GM18508 (cell line): ENCODE measurements at regions not wholly inside any gene's neighbourhood (a gene's known extent, or its start where the extent isn't known, plus 50 kb on each side); places are given as distances from the start of the nearest gene placed in this dataset.
A peak's percentile ranks its signal among the peaks of the same experiment; 100 is the strongest.
"Not testable (repeated sequence)": the region's sequence is repeated elsewhere in the genome, so short reads cannot be mapped to it uniquely, and the experiment has no call there.

Experiments used
- ATAC-seq: cut with Tn5 transposase; IDR thresholded peaks from one replicate; pipeline ENCODE4 v1.9.1; 2021; ENCODE audit warnings: moderate number of reproducible peaks; ENCODE audit not compliant: insufficient read depth, unreplicated experiment

DNA sequence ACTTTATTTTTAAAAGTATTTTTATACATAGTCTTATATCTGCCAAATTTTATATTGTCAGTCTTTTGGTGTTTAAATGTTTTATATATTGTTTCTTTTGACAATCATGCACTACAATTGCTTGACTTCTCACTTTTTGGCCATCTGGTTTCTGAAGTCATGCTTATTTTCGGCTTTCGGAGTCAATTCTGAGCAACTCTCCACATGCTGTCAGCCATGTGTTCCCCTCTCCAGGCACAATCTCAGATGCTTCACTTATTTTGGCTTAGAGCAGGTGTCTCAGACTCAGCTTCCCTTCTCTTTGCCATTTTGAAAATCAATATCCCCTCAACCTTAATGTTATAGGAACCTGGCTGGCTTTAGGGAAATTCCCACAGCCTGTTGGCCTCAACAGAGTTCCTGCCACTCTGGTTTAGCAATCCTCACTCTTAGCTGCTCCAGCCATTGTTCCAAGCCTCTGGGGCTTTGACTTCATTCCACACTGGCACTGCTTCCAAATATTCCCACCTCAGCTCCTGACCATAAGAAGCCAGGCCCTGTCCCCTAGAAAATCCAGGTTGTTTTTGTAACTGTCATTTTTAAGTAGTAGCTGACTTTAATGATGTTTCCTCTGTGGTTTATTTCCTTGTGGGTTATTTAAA is 125.5 kb upstream of the FAR2 start:
- no peak for ATAC-seq

DNA sequence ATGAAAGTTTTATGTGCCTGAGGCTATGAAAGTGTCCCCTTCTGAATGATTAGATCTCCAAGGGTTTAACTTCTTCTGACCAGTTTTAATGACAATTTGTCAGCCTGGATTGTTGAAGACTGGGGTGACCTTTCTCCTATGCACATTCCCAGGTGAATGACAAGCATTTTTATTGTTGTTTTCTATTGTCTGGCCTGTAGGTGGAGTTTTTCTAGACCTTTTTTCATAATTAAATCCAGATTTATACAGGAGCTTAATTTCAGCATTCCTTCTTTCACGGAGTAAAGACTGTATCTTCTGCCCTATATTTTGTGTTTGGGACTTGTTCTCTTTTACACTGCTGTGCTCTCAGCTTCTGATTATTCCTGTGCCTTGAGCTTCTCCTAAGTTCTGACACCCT is 125.0 kb upstream of the FAR2 start:
- no peak for ATAC-seq

DNA sequence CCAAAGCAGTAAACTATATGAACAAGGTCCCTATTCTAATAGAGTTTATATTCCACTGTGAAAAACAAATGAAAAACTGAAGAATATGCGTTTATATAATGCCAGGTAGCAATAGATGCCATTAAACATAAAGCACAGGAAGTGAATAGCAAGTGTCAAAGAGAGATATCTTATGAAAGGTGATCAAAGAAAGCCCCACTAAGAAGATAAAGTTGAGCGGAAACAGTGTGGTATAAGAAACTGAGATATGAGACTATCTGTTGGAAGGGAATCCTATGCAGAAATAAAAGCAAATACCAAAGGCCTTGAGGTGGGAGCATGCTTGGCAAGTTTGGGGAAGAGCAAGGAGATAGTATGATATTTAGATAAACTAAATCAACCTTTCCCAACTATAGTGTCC is 123.1 kb upstream of the FAR2 start:
- ATAC-seq = no peak

DNA sequence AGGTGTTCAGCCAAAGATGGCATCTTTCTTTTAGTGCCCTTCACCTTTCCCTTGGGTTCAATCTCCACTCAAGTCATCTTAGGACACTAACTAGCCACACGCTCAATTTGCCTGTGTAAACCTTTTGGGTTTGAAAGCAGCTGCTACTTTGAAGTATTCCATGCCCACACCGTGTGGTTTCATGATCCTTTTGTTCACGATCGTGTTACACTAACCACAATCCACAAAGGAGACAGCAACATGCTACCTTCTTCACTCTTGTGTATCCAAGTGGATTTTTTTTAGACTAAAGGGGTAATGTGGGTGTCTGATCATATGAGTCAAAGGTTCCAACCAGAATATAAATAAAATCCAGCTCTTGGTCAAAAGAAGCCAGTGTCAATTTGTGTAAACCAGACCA is 122.7 kb upstream of the FAR2 start:
- ATAC-seq = no peak

DNA sequence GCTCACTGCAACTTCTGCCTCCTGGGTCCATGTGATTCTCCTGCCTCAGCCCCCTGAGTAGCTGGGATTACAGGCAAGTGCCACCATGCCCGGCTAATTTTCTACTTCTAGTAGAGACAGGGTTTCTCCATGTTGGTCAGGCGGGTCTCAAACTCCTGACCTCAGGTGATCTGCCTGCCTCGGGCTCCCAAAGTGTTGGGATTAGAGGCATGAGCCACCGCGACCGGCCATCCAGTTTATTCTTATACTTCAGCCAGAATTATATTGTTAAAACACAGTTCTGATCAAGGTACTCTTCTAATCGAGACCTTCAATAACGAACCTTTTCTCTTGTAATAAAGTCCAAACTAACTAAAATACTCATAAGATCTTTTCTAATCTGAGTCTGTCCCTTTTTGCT is 119.6 kb upstream of the FAR2 start:
- not testable (repeated sequence) for ATAC-seq

DNA sequence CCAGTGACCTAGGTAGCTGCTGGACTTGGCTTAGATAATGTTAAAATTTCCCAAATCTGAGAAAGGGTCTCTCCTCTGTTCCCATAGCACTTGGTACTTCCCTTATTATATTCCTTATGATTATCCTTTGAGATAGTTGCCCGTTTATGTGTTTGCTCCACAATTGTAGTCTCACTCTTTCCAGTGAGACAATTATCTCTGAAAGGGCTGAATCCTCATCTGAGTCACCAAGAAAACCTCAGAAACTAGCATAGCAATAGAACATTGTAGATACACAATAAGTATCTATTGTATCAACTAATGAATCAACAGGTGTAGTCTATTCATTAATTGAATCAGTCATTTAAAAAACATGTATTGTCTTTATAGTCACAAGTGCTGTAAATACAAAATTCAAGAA is 119.1 kb upstream of the FAR2 start:
- no peak for ATAC-seq

DNA sequence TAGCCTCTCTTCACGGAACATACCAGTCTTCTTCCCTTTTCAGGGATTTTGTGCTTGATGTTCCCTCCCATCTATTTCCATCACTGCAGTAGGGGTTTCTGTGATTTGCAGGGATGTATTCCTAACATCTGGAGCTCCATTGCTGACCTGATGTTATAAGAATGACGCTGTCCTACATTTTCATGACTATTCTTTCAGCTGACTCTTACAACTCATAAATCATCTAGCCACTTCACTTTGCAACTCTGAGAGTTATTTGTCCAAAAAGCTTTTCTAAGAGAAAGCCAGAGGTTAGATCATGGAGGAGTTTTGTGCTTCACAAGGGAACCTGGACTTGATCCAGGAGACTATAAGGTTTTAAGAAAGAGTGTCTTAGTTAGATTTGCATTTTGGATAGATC is 116.6 kb upstream of the FAR2 start:
- no peak for ATAC-seq

DNA sequence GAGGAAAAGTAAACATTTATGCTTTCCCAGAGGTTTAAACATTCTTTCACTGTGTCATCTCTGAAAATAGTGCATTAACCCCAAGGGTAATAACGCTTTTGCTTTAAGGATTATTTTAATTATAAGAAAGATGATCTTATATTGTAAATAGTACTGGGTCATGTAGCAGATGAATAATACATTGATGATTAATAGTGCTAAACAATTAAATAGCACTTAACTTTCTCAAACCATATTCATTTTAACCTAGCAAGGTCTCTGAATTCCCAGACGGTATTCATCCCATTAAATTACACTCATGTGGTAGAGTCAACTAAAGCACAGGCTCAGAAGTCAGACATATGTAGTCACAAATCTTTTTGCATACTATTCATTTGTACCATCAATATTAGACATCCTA is 115.6 kb upstream of the FAR2 start:
- ATAC-seq = no peak

DNA sequence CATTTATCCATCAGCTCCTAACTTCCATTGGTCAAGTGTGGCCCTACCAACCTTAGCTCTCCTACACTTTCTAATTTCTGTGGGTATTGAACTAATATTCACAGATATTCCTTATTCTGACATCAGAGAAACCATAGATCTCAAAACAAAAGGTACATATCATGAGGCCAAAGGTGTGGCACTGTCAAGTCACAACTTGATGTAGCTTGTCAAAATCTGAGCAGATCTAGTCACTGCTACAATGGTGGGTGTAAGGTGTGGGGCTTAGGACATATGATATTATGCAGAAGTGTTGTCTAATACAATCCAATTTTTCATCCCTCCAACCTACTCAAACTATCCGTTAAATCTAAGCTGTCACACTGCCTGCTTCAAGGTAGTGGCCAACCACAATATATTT is 114.0 kb upstream of the FAR2 start:
- ATAC-seq = no peak

DNA sequence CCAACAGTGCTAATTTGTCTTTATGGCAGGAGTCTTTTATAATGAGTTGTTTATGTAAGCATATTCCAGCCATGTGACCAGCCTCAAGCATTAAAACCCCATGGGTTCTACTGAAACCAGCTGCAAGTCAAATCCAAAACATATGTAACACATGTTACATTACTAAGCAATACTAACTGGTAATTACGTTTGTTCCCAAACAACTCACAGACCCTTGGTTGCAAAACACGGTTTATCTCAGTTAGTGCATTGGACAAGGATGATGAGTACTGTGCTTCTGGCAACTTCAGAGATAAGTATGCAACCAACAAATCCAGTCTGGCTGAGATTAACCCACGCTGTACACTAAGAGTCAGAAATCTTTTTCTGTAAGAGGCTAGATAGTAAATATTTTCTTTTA is 110.1 kb upstream of the FAR2 start:
- ATAC-seq = no peak

DNA sequence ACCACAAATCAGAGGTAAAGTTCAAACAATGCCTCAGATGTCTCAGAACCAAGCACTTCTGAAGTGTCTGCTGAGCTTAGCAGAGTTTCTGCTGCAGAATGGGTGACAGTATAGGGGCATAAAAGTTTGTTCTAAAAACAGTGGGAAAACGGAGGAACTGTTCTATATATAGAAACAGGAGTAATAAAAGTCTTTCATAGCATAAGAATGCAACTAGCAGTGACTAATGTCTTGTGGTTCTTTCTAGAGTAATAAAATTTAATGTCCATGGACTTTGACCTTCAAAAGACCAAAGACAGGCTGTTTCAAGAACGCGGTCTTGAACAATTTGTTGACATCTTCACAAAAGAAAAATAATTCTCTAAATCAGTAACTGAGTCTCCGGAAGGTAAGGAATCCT is 107.5 kb upstream of the FAR2 start:
- no peak for ATAC-seq

DNA sequence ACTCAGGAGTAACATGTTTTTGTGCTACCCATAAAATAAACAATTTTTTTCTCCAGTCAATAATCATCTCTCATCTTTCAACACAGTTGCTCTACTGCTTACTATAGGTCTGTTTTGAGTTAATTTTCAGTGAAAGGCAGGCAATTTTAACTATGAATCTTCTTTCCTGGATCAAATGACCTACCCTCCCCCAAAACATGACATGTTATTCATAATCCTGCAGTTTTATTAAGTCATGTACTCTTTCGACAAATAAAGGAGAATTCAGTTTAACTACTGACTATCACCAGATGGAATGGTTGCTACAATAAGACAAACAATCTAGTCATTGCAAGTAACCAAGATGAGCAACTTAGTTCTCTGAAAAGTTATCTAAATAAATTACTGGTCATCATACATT is 106.0 kb upstream of the FAR2 start:
- ATAC-seq = no peak

DNA sequence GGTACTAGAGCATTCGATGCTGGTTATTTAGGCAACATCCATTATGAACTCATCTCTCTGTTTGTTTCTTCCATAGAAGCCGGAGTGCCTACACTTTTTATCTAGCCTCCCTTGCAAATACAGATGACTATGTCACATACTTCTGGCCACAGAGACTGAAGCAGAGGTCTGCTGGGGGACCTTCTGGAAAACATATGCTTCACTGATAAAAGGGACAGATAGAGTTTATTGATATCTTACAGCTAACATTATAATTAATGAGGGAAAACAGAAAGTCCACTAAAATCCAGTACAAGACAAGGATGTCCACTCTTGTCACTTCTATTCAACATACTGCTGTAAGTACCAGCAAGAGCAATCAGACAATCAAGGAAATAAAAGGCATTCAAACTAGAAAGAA is 104.3 kb upstream of the FAR2 start:
- no peak for ATAC-seq

DNA sequence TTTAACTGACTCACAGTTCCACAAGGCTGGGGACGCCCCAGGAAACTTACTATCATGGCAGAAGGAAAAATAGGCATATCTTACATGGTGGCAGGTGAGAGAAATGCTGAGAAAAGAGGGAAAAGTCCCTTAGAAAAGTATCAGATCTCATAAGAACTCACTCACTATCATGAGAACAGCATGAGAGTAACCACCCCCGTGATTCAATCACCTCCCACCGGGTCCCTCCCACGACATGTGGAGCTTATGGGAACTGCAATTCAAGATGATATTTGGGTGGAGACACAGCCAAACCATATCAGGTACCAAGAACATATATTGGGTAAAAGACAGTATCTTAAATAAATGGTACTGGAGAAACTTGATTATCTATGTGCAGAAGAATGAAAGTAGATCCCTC is 100.3 kb upstream of the FAR2 start:
- ATAC-seq = no peak

DNA sequence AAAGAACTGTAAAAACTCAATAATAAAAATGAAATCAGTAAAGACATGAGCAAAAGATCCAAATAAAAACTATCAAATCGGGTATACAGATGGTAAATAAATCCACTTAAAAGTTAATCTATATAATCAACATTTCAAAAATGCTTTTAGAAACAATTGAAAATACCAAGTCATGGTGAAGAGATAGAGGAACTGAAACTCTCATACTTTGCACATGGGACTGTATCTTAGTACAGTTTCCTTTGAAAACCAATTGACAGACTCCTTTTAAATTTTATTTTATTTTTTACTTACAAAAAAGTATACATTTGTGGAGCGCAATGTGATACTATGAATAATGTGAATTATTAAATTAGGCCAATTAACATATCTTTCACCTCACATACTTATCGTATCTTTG is 98.6 kb upstream of the FAR2 start:
- peak; percentile 77 for ATAC-seq

DNA sequence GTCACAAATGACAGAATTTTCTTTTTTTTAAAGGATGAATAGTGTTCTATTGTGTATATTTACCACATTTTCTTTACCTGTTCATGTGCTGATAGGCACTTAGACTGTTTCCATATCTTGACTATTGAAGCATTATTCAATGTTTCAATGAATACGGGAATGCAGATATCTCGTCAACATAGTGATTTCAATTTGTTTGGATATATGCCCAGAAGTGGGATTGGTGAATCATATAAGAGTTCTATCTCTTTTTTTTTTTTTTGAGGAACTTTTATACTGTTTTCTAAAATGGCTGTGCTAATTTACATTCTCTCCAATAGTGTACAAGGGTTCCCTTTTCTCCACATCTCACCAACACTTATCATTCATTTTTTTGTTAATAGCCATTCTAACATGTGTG is 97.9 kb upstream of the FAR2 start:
- ATAC-seq = no peak

DNA sequence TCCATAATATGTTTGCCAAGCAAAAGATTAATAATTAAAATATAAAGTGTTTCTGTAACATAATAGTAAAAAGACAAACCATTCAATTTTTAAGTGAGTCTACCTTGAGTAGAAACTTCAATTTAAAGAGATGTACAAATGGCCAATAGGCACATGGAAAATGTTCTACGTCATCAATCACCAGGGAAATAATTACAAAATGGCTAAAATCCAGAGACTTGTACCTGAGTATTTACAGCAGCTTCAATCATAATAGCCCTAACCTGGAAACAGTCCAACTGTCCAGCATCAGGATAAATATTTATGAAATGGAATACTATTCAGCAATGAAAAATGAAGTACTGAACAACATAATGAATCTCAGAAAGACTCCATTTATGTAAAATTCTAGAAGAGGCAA is 95.5 kb upstream of the FAR2 start:
- ATAC-seq = no peak

DNA sequence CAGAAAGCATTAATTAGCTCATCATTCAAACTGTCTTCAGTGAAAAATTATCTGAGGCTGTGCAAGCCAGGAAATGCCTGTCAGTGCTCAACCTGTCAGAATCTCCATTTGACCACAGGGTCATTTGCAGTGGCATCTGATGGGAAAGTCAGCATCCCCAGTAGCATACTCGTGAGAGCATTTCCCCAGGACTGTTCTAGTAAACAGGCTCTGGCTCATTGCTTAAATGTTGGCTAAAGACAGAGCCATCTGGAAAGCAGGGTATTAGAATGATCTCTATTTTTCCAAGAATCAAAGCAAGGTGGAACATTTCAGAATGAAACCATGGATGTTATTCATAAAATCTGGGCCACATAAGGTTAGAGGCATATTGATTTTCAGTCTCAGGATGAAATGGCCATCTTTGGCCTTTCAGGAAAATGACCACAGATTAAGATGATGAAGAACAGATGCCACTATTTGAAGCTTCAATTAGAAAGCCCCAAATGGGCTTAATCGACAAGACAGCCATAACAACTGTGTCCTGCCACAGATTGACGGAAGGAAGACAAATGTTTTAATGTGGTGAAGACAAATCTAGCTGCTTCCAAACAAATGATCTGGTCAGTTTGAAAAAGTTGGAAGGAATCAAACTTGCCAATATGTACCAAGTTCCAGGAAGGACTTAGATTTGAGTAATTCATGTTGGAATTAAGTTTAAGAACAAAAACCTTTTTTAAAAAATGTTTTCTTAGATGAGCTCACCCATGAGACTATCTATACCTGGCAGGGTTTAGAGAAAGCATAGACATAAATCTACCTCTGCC is 94.0 kb upstream of the FAR2 start:
- ATAC-seq = no peak

DNA sequence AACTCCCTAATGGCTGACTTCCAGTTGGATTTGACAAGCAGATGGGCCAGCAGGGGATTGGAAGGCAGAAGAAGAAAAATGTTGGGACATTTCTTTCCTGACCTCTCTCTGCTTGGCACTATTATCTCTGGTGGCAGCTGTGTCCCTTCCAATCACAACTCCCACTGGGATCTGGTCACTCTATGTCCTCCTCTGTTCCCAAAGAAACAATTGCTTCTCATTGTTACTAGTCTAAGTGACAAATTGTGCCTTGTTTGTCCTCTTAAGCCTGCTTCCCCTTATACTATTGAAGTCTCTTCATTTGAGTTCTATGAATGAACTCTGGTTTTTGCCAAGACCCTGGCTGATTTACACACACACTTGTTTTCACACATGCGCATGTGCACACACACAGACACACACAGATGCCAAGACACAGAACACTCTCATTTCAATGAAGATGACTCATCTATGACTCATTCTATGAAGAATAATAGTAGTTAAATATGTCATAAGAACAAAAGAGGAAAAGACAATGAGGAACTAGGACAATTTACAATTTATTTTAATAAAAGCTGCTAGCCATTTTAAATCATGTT is 83.0 kb upstream of the FAR2 start:
- ATAC-seq = peak; percentile 89

DNA sequence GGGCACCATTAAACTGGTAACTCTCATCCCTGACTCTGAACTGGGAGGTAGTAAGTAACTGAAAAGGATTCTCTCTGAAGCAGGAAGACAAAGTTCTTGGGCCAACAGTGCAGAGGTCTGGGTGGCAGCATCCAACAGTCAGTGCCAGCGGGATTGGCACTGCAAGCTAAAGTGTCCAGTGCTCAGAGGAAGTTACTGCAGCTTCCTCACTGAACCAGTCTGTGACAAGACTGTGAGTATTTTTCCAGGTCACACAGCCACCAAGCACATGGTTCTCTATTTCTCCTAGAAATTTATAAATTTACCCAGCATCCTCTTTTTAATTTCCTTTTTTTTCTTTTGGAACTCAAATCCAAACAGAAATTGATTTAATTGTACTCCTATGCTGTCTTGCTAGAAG is 81.6 kb upstream of the FAR2 start:
- ATAC-seq = no peak

DNA sequence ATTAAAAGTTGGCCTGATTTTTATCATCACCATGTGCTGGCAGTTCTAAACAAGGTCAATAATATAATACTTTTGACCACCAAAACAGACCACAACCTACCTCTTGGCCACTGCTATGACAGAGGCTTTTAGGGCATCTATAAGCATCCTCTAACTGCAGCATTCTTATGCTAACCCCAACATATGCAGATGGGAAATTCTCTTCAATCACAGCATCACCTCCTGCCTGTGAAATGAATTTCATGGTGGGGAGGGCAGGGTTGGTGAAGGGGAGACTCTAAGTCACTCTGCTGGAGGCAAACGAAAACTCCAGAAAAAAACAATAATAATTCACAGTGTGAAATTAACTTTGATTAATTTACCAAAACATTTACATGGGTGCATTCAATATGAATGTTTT is 78.8 kb upstream of the FAR2 start:
- ATAC-seq = no peak

DNA sequence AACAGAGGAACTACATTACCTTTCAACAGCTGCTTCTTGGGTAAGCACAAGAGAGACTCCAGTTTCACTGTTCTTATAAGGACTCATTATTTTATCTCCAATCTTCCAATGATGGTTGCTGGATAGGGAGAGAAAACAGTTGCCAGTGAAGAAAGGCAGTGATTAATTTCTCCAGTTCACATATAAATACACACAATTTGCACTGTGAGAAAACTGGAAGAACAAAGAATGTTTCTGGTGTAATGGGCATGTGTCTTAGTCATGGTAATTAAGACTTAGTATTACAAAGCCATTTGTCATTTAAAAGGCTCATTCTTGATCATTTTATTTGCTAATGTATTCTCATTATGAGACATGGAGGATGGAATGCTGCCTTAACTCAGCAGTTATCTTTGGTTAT is 78.0 kb upstream of the FAR2 start:
- no peak for ATAC-seq
